CD14-positive monocyte (primary cell): ENCODE measurements at regions not wholly inside any gene's neighbourhood (a gene's known extent, or its start where the extent isn't known, plus 50 kb on each side); places are given as distances from the start of the nearest gene placed in this dataset.

Experiments
- DNase-seq, 3 donors: peaks; one replicate each; pipeline ENCODE4 v3.0.0-alpha.2; 2011 to 2022
- H2AFZ ChIP-seq: 2 replicates; pipeline ENCODE4 v1.6.0; 2012; ENCODE audit warnings: mild to moderate bottlenecking, low read depth, low read length, inconsistent platforms; ENCODE audit not compliant: insufficient read depth, poor library complexity, severe bottlenecking
- H3K27ac ChIP-seq, 2 donors: 1 replicate in 1 of 2; 2 replicates in 1 of 2; pipeline ENCODE4 v1.5.1; 2012 to 2013; ENCODE audit warnings: low read length in 2 of 2, control low read depth in 1 of 2, inconsistent platforms in 1 of 2, low read depth in 1 of 2, mild to moderate bottlenecking in 1 of 2
- H3K27me3 ChIP-seq, 2 donors: one replicate each; pipeline versions ENCODE4 v1.6.0 to v1.6.1; 2011 to 2013; ENCODE audit warnings: low read length in 2 of 2; ENCODE audit not compliant: control insufficient read depth in 2 of 2, insufficient read depth in 2 of 2
- H3K36me3 ChIP-seq, 2 donors: replicated peaks in 1 of 2; 1 replicate in 1 of 2; 2 replicates in 1 of 2; pipeline versions ENCODE4 v1.5.1 to v1.6.1; 2012 to 2013; ENCODE audit warnings: low read length in 2 of 2, control low read depth in 1 of 2, inconsistent platforms in 1 of 2, mild to moderate bottlenecking in 1 of 2; ENCODE audit not compliant: insufficient read depth in 2 of 2, control insufficient read depth in 1 of 2
- H3K4me1 ChIP-seq, 2 donors: 1 replicate in 1 of 2; 2 replicates in 1 of 2; pipeline versions ENCODE4 v1.5.1 to v1.6.1; 2012 to 2013; ENCODE audit warnings: low read length in 2 of 2, control low read depth in 1 of 2, inconsistent platforms in 1 of 2, mild to moderate bottlenecking in 1 of 2, moderate library complexity in 1 of 2; ENCODE audit not compliant: insufficient read depth in 2 of 2, control insufficient read depth in 1 of 2
- H3K4me2 ChIP-seq: replicated peaks from 2 replicates; pipeline ENCODE3; 2012; ENCODE audit warnings: low read length, moderate library complexity, mild to moderate bottlenecking; ENCODE audit not compliant: poor library complexity, severe bottlenecking; ENCODE audit errors: extremely low read depth
- H3K4me3 ChIP-seq, 3 experiments: fragments of 200-600 bp in 1 of 3; sonication (generic) in 1 of 3; replicated peaks in 1 of 3; 1 replicate in 2 of 3; 2 replicates in 1 of 3; pipeline ENCODE4 v1.5.1; 2011 to 2013; ENCODE audit warnings: low read length in 3 of 3, mild to moderate bottlenecking in 3 of 3, control low read depth in 2 of 3, low read depth in 2 of 3, inconsistent platforms in 1 of 3, moderate library complexity in 1 of 3
- H3K79me2 ChIP-seq: 2 replicates; pipeline ENCODE4 v1.6.0; 2012; ENCODE audit warnings: mild to moderate bottlenecking, control low read depth, inconsistent platforms, low read length, moderate library complexity; ENCODE audit not compliant: insufficient read depth
- H3K9ac ChIP-seq: 2 replicates; pipeline ENCODE4 v1.6.0; 2017; ENCODE audit warnings: low read length, mild to moderate bottlenecking; ENCODE audit not compliant: insufficient read depth, poor library complexity, severe bottlenecking
- H3K9me3 ChIP-seq, 2 donors: replicated peaks in 1 of 2; 1 replicate in 1 of 2; 2 replicates in 1 of 2; pipeline versions ENCODE4 v1.5.1 to v1.6.1; 2012 to 2013; ENCODE audit warnings: low read length in 2 of 2, control low read depth in 1 of 2; ENCODE audit not compliant: control insufficient read depth in 1 of 2, insufficient read depth in 1 of 2
- H4K20me1 ChIP-seq: 2 replicates; pipeline ENCODE4 v1.6.0; 2012; ENCODE audit warnings: mild to moderate bottlenecking, low read length, control low read depth, moderate library complexity; ENCODE audit not compliant: insufficient read depth
- H3K27ac Mint-ChIP-seq, 7 donors: one replicate each; pipeline ENCODE4 v1.8.0; 2020; ENCODE audit warnings: mild to moderate bottlenecking in 7 of 7, mixed read lengths in 7 of 7, moderate library complexity in 6 of 7, inconsistent platforms in 2 of 7
- H3K27me3 Mint-ChIP-seq, 3 donors: one replicate each; pipeline ENCODE4 v1.8.0; 2021 to 2022; ENCODE audit warnings: low read depth in 3 of 3, mild to moderate bottlenecking in 3 of 3, mixed read lengths in 3 of 3, moderate library complexity in 3 of 3, inconsistent platforms in 1 of 3
- H3K36me3 Mint-ChIP-seq, 2 donors: one replicate each; pipeline ENCODE4 v1.8.0; 2020; ENCODE audit warnings: mixed read lengths in 2 of 2, inconsistent platforms in 1 of 2, mild to moderate bottlenecking in 1 of 2
- H3K4me1 Mint-ChIP-seq: one replicate; pipeline ENCODE4 v1.8.0; 2020; ENCODE audit warnings: mild to moderate bottlenecking, mixed read lengths
- H3K4me3 Mint-ChIP-seq, 2 donors: one replicate each; pipeline ENCODE4 v1.8.0; 2020; ENCODE audit warnings: mild to moderate bottlenecking in 2 of 2, mixed read lengths in 2 of 2, moderate library complexity in 1 of 2
- H3K9me3 Mint-ChIP-seq, 7 donors: one replicate each; pipeline ENCODE4 v1.8.0; 2020 to 2022; ENCODE audit warnings: mixed read lengths in 7 of 7, mild to moderate bottlenecking in 6 of 7, moderate library complexity in 6 of 7, inconsistent platforms in 2 of 7
- WGBS: methylation state at CpG from one replicate; pipeline ENCODE4 v1.1.5; 2013; ENCODE audit warnings: missing lambda C conversion rate; ENCODE audit not compliant: insufficient coverage; 5-methylcytosine and 5-hydroxymethylcytosine counted together
- intact Hi-C, 2 donors: fragments of 100-400 bp; cut with micrococcal nuclease; formaldehyde crosslinking; loops; one replicate each; pipeline versions ENCODE4 v1.15.0 to v1.15.1; 2023
- TF ChIP-seq, protein P1 (sequence below): fragments of 200-600 bp; IDR thresholded peaks from one replicate; pipeline ENCODE4 v1.8.0; 2022; ENCODE audit warnings: antibody characterized with exemption, mild to moderate bottlenecking

DNA sequence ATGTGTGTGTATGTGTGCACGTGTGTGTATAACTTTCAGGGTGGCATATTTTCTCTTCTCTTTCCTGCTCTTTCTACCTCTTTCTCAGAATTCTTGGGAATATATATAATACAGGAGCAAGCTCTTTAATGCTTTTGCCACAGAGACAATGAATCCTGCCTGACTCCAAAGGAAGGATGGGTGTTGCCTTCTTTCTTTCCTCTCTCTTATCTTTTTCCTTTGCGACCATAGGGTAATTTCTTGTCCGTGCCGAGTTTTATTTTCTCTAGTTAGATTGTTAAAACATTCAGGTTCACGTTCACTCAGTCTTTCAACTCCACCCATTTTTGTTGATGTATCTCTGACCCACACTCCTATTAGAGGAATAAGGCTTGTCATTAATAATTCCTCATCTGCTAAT lies 129.0 kb upstream of the C1orf21 start:
- no peaks in the 10 kb centered on the region for H3K79me2 ChIP-seq
- no peak overlapping the region for H2AFZ ChIP-seq
- H3K4me2 ChIP-seq: no peak overlapping the region
- no peaks in the 10 kb centered on the region for H4K20me1 ChIP-seq
- H3K27me3 Mint-ChIP-seq: peaks cover 0 to 2% (median 1%) of the 10 kb centered on the region in 3 donors
- DNase-seq: no peak
- H3K4me1 ChIP-seq: no peaks in the 10 kb centered on the region
- peaks cover 0 to 2% (median 0%) of the 10 kb centered on the region in 7 donors for H3K9me3 Mint-ChIP-seq
- H3K9me3 ChIP-seq: no peaks in the 10 kb centered on the region
- H3K27ac Mint-ChIP-seq: no peak overlapping the region
- H3K27ac ChIP-seq: no peak overlapping the region
- H3K4me3 Mint-ChIP-seq: no peak overlapping the region
- TF ChIP-seq, protein P1, sequence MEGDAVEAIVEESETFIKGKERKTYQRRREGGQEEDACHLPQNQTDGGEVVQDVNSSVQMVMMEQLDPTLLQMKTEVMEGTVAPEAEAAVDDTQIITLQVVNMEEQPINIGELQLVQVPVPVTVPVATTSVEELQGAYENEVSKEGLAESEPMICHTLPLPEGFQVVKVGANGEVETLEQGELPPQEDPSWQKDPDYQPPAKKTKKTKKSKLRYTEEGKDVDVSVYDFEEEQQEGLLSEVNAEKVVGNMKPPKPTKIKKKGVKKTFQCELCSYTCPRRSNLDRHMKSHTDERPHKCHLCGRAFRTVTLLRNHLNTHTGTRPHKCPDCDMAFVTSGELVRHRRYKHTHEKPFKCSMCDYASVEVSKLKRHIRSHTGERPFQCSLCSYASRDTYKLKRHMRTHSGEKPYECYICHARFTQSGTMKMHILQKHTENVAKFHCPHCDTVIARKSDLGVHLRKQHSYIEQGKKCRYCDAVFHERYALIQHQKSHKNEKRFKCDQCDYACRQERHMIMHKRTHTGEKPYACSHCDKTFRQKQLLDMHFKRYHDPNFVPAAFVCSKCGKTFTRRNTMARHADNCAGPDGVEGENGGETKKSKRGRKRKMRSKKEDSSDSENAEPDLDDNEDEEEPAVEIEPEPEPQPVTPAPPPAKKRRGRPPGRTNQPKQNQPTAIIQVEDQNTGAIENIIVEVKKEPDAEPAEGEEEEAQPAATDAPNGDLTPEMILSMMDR: no peak
- H3K4me1 Mint-ChIP-seq: no peaks in the 10 kb centered on the region
- no peaks in the 10 kb centered on the region for H3K27me3 ChIP-seq
- no peaks in the 10 kb centered on the region for H3K36me3 ChIP-seq
- no peak overlapping the region for H3K4me3 ChIP-seq
- intact Hi-C loops: no loop called here
- no peaks in the 10 kb centered on the region for H3K36me3 Mint-ChIP-seq
- H3K9ac ChIP-seq: no peak overlapping the region
- no CpG with 5 or more reads among the region's 5 CpGs for WGBS

DNA sequence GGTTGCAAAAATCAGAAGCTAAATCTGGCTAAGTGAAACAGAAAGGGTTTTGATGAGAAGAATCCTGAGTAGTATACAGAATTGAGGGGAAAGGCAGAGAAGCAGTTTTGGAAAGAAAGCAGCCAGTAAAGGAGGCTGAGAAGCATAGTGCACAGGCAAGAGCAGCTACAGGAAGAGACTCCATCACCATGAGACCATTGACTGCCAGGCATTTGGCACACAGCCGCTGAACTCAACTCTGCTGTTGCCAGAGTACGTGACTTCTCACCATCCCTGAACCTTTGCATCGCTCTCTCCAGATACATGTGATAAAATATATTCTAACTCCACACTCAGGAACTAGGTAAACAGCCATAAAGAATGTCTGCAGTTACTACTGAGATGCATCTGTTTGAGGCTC lies 128.3 kb upstream of the C1orf21 start:
- TF ChIP-seq, protein P1: no peak
- H3K4me3 ChIP-seq: no peak overlapping the region
- Mint-ChIP-seq H3K4me3 (no peak overlapping the region), H3K36me3 (no peaks in the 10 kb centered on the region), H3K4me1 (no peaks in the 10 kb centered on the region), H3K27me3 (peaks cover 0 to 2% (median 1%) of the 10 kb centered on the region in 3 donors), H3K27ac (no peak overlapping the region), H3K9me3 (peaks cover 0 to 2% (median 0%) of the 10 kb centered on the region in 7 donors)
- no peaks in the 10 kb centered on the region for H3K27me3 ChIP-seq
- WGBS: 100% methylated on average over 1 of the region's 3 CpGs
- no peaks in the 10 kb centered on the region for H3K4me1 ChIP-seq
- H3K36me3 ChIP-seq: no peaks in the 10 kb centered on the region
- DNase-seq: no peak
- no peaks in the 10 kb centered on the region for H3K79me2 ChIP-seq
- H4K20me1 ChIP-seq: no peaks in the 10 kb centered on the region
- H3K9me3 ChIP-seq: no peaks in the 10 kb centered on the region
- H3K9ac ChIP-seq: no peak overlapping the region
- no peak overlapping the region for H3K27ac ChIP-seq
- intact Hi-C loops: no loop called here
- no peak overlapping the region for H3K4me2 ChIP-seq
- no peak overlapping the region for H2AFZ ChIP-seq
